GM23338 (cell line): ENCODE measurements at regions not wholly inside any gene's neighbourhood (a gene's known extent, or its start where the extent isn't known, plus 50 kb on each side); places are given as distances from the start of the nearest gene placed in this dataset.

Source experiments
- EZH2 ChIP-seq: fragments of 200-600 bp; sonication (generic); IDR thresholded peaks from one replicate; pipeline ENCODE4 v1.8.0; 2017; ENCODE audit warnings: antibody characterized with exemption, mild to moderate bottlenecking, low read depth; ENCODE audit not compliant: unreplicated experiment
- JUNB ChIP-seq: IDR thresholded peaks from one replicate; pipeline ENCODE4 v1.6.1; 2016; ENCODE audit warnings: antibody characterized with exemption; ENCODE audit not compliant: unreplicated experiment
- POLR2AphosphoS5 ChIP-seq: IDR thresholded peaks from 2 replicates; pipeline ENCODE4 v1.6.1; 2016; ENCODE audit warnings: antibody characterized with exemption, low read depth
- STAT1 ChIP-seq: IDR thresholded peaks from one replicate; pipeline ENCODE4 v1.6.1; 2016; ENCODE audit warnings: antibody characterized with exemption; ENCODE audit not compliant: unreplicated experiment
- ZNF331 ChIP-seq: fragments of 250-450 bp; sonication (Bioruptor Pico); IDR thresholded peaks from 2 replicates; pipeline ENCODE4 v1.5.0; 2020; ENCODE audit warnings: low read depth, mild to moderate bottlenecking, moderate library complexity
- TF ChIP-seq, protein P1 (sequence below): fragments of 250-450 bp; sonication (Bioruptor Pico); IDR thresholded peaks from 2 replicates; pipeline ENCODE4 v1.5.0; 2020; ENCODE audit warnings: mild to moderate bottlenecking, moderate library complexity
- TF ChIP-seq, protein P2 (sequence below): IDR thresholded peaks from one replicate; pipeline ENCODE4 v1.6.1; 2018; ENCODE audit warnings: antibody characterized with exemption; ENCODE audit not compliant: unreplicated experiment

DNA sequence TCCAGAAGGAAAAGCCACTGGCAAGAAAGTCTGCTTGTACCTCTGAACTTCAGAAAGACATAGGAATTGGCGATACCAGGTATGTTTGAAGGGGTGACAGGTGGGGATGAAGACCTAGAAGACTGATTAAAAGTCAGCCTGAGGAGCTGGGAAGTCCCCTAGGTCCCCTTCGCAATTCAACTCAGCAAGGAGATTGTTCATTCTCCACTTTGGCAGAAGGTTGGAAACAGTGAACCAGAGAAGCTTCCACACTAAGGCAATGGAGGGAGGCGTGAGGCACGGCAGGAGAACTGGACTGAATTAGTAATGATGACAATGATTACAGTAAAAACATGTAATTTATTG, 240.3 kb upstream of the TMPO start (continued):
- TF ChIP-seq, protein P1, sequence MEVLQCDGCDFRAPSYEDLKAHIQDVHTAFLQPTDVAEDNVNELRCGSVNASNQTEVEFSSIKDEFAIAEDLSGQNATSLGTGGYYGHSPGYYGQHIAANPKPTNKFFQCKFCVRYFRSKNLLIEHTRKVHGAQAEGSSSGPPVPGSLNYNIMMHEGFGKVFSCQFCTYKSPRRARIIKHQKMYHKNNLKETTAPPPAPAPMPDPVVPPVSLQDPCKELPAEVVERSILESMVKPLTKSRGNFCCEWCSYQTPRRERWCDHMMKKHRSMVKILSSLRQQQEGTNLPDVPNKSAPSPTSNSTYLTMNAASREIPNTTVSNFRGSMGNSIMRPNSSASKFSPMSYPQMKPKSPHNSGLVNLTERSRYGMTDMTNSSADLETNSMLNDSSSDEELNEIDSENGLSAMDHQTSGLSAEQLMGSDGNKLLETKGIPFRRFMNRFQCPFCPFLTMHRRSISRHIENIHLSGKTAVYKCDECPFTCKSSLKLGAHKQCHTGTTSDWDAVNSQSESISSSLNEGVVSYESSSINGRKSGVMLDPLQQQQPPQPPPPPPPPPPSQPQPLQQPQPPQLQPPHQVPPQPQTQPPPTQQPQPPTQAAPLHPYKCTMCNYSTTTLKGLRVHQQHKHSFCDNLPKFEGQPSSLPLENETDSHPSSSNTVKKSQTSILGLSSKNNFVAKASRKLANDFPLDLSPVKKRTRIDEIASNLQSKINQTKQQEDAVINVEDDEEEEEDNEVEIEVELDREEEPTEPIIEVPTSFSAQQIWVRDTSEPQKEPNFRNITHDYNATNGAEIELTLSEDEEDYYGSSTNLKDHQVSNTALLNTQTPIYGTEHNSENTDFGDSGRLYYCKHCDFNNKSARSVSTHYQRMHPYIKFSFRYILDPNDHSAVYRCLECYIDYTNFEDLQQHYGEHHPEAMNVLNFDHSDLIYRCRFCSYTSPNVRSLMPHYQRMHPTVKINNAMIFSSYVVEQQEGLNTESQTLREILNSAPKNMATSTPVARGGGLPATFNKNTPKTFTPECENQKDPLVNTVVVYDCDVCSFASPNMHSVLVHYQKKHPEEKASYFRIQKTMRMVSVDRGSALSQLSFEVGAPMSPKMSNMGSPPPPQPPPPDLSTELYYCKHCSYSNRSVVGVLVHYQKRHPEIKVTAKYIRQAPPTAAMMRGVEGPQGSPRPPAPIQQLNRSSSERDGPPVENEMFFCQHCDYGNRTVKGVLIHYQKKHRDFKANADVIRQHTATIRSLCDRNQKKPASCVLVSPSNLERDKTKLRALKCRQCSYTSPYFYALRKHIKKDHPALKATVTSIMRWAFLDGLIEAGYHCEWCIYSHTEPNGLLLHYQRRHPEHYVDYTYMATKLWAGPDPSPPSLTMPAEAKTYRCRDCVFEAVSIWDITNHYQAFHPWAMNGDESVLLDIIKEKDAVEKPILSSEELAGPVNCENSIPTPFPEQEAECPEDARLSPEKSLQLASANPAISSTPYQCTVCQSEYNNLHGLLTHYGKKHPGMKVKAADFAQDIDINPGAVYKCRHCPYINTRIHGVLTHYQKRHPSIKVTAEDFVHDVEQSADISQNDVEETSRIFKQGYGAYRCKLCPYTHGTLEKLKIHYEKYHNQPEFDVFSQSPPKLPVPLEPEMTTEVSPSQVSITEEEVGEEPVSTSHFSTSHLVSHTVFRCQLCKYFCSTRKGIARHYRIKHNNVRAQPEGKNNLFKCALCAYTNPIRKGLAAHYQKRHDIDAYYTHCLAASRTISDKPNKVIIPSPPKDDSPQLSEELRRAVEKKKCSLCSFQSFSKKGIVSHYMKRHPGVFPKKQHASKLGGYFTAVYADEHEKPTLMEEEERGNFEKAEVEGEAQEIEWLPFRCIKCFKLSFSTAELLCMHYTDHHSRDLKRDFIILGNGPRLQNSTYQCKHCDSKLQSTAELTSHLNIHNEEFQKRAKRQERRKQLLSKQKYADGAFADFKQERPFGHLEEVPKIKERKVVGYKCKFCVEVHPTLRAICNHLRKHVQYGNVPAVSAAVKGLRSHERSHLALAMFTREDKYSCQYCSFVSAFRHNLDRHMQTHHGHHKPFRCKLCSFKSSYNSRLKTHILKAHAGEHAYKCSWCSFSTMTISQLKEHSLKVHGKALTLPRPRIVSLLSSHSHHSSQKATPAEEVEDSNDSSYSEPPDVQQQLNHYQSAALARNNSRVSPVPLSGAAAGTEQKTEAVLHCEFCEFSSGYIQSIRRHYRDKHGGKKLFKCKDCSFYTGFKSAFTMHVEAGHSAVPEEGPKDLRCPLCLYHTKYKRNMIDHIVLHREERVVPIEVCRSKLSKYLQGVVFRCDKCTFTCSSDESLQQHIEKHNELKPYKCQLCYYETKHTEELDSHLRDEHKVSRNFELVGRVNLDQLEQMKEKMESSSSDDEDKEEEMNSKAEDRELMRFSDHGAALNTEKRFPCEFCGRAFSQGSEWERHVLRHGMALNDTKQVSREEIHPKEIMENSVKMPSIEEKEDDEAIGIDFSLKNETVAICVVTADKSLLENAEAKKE (CRISPR knock-in tag): no peak
- TF ChIP-seq STAT1 (no peak), POLR2AphosphoS5 (no peak), EZH2 (no peak), JUNB (no peak), ZNF331 (CRISPR knock-in tag) (no peak)
- TF ChIP-seq, protein P2, sequence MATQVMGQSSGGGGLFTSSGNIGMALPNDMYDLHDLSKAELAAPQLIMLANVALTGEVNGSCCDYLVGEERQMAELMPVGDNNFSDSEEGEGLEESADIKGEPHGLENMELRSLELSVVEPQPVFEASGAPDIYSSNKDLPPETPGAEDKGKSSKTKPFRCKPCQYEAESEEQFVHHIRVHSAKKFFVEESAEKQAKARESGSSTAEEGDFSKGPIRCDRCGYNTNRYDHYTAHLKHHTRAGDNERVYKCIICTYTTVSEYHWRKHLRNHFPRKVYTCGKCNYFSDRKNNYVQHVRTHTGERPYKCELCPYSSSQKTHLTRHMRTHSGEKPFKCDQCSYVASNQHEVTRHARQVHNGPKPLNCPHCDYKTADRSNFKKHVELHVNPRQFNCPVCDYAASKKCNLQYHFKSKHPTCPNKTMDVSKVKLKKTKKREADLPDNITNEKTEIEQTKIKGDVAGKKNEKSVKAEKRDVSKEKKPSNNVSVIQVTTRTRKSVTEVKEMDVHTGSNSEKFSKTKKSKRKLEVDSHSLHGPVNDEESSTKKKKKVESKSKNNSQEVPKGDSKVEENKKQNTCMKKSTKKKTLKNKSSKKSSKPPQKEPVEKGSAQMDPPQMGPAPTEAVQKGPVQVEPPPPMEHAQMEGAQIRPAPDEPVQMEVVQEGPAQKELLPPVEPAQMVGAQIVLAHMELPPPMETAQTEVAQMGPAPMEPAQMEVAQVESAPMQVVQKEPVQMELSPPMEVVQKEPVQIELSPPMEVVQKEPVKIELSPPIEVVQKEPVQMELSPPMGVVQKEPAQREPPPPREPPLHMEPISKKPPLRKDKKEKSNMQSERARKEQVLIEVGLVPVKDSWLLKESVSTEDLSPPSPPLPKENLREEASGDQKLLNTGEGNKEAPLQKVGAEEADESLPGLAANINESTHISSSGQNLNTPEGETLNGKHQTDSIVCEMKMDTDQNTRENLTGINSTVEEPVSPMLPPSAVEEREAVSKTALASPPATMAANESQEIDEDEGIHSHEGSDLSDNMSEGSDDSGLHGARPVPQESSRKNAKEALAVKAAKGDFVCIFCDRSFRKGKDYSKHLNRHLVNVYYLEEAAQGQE: no peak
